GM12874 (cell line): ENCODE measurements at regions not wholly inside any gene's neighbourhood (a gene's known extent, or its start where the extent isn't known, plus 50 kb on each side); places are given as distances from the start of the nearest gene placed in this dataset.

ENCODE experiments used
- TF ChIP-seq, protein P1 (sequence below): IDR thresholded peaks from 2 replicates; pipeline ENCODE4 v1.5.1; 2011; ENCODE audit warnings: low read depth, mild to moderate bottlenecking, control low read depth, low read length, moderate library complexity; ENCODE audit not compliant: insufficient read depth

DNA sequence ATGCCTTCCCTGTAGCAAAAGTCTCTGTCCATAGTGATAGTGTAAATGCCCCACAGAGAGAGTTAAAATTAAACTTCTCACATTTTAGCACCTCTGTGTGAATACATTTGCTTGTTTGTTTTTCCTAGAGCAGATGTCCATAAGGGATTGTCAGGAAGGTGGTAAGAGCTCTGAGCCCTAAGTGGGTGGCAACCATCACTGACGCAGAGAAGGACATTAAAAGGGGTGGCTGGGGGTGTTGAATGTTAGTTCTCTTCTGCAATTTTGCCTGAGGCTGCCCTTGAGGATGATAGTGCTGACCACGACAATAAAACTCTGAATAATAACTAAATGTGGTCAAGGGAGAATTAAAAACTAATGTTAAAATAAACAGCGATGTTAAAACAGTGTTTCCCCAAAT, 174.3 kb upstream of the ID4 start:
- TF ChIP-seq, protein P1, sequence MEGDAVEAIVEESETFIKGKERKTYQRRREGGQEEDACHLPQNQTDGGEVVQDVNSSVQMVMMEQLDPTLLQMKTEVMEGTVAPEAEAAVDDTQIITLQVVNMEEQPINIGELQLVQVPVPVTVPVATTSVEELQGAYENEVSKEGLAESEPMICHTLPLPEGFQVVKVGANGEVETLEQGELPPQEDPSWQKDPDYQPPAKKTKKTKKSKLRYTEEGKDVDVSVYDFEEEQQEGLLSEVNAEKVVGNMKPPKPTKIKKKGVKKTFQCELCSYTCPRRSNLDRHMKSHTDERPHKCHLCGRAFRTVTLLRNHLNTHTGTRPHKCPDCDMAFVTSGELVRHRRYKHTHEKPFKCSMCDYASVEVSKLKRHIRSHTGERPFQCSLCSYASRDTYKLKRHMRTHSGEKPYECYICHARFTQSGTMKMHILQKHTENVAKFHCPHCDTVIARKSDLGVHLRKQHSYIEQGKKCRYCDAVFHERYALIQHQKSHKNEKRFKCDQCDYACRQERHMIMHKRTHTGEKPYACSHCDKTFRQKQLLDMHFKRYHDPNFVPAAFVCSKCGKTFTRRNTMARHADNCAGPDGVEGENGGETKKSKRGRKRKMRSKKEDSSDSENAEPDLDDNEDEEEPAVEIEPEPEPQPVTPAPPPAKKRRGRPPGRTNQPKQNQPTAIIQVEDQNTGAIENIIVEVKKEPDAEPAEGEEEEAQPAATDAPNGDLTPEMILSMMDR = no peak

- TF ChIP-seq, protein P1 = no peak
These were observed 173.7 kb upstream of the ID4 start for GRCh38 chr6:19663479-19663878.

- TF ChIP-seq, protein P1 = no peak
These were observed 173.1 kb upstream of the ID4 start for GRCh38 chr6:19664050-19664449.

DNA sequence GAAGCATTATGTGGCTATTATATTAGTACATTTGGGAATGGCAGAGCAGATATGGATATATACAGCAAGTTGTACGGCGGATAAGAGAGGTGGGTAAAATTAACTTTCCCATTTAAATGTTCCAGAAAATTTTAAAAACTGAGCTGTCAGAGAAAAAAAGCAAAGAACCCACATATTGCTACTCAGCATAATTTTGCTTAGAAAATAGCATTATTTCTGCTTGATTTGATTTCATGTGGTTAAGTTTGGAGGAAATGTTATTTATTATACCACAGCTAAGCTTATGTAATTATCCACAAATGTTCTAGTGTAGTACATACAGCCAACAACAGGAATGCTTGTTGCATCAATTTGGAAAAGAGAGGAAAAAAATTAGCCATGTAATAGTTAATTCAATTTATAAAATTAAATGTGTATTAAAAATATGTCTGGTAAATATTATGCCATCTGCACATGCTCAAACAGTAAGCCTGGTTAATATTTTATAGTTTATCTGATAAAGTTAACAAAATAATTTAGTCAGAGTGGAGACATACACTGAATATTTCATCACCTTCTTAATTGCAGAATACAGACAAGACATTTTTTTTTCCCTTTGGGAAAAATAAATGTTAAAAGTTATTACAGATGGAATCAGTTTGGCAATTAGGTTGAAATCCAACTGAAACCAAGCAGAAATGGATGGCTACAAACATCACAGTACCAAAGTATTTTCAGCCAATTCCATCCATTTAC, 172.1 kb upstream of the ID4 start:
- TF ChIP-seq, protein P1 = no peak

GRCh38 chr6:19665613-19665909, 171.6 kb upstream of the ID4 start:
- TF ChIP-seq, protein P1 = no peak

GRCh38 chr6:19668710-19669109, 168.5 kb upstream of the ID4 start:
- TF ChIP-seq, protein P1 = no peak

DNA sequence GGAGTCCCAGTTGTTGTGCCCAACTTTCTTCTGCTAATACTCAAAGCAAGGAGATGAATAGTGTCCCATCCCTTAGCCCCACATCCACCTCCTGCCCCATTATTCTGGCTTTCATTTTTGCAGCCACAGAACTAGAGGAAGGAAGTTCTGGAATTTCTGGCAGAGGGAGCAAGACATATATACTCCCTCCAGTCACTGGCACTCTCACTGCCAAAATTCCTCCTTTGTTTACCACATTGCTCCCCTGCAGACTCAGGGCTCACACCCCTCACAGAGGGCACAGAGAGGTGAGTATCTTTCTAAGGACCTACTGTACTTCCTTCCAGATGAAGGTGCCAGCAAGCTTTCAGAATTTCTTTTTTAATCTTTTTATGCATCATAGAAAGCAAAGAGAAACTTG, 168.0 kb upstream of the ID4 start:
- TF ChIP-seq, protein P1 = no peak
